GM21381 (cell line): ENCODE measurements at regions not wholly inside any gene's neighbourhood (a gene's known extent, or its start where the extent isn't known, plus 50 kb on each side); places are given as distances from the start of the nearest gene placed in this dataset.
"Not testable (repeated sequence)": the region's sequence is repeated elsewhere in the genome, so short reads cannot be mapped to it uniquely, and the experiment has no call there.

Experiments used
- ATAC-seq: cut with Tn5 transposase; IDR thresholded peaks from one replicate; pipeline ENCODE4 v1.9.1; 2021; ENCODE audit warnings: mild to moderate bottlenecking, moderate library complexity; ENCODE audit not compliant: unreplicated experiment

DNA sequence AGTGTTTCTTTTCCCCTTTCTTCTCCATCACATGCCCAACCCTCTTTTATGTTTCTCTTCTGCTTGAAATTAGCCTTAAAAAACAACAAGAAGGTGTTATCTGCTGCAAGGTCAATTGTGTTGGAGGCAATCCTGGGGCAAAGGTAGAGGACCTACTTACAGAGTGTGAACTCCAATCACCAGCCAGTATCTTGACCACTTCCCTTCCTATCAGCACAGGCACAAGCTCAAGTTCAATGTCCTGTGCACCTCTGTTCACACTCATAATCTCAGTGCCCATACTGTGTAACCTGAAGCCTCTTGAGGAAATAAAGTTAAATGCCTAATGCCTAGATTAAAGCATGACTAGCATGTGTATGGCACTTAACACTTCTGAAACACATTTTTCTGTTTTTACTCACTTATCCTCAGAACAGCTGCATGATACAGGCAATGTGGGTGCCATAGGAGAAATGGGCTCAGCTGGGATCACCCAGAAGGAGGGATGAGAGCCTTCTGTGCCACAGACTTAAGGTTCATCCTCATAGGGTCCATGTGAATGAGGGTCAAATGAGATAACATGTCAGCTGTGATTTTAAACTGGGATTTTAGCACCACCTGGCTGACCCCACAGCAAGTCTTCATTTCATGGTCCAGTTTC lies 701.5 kb downstream of the BCL11A start:
- no peak for ATAC-seq

GRCh38 chr2:59850554-59850953 lies 702.9 kb downstream of the BCL11A start:
- ATAC-seq = no peak

- ATAC-seq = no peak
These were observed 719.5 kb downstream of the BCL11A start for GRCh38 chr2:59833941-59834340.

GRCh38 chr2:59830601-59831000 lies 722.9 kb downstream of the BCL11A start:
- ATAC-seq = no peak

- no peak for ATAC-seq
These were observed 725.8 kb downstream of the BCL11A start for GRCh38 chr2:59827677-59828076.

- ATAC-seq = no peak
These were observed 727.3 kb downstream of the BCL11A start for GRCh38 chr2:59826177-59826576.

- no peak for ATAC-seq
These were observed 729.1 kb downstream of the BCL11A start for GRCh38 chr2:59824314-59824713.

DNA sequence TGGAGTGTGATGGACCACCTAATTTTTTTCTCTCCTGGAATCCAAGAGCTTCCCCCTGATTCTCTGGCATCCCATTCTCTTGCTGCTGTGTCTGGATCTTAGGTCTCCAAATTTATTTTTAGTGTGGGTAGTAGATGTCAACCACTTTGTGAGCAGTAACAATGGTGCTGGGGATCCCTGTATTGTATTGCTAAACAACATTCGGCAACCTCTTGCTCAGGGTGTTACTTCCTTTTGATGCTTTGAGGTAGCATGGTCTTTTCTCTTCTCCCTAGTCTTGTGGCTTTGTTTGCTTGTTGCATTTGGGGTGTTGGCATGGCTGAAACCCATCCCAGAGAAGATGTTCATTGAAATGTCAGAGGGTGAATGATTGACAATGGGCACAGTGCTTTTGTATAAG lies 737.4 kb downstream of the BCL11A start:
- ATAC-seq = no peak

GRCh38 chr2:59810283-59810682 lies 743.2 kb downstream of the BCL11A start:
- not testable (repeated sequence) for ATAC-seq

- no peak for ATAC-seq
These were observed 747.0 kb downstream of the BCL11A start for GRCh38 chr2:59806486-59806885.

DNA sequence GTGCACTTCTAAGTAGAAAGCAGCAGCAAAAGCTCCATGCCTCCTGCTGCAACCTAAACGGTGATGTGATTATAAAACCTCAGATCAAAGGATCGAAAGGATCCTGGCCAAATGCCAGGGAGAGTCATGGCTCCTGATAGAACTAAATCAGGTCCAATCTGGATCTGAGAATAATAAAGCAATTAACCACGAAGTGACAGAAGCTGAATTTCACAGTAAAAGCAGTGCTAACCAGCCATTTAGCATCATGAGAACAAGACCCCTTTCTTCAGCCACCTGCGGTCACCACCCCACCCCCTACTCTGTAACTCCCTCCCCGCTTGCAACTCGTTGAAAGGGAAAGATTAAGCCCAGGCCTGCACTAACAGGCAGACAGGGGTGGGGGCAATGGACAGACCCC lies 748.7 kb downstream of the BCL11A start:
- no peak for ATAC-seq

- no peak for ATAC-seq
These were observed 749.9 kb downstream of the BCL11A start for GRCh38 chr2:59803586-59803985.

- ATAC-seq = no peak
These were observed 754.7 kb downstream of the BCL11A start for GRCh38 chr2:59798687-59799232.

DNA sequence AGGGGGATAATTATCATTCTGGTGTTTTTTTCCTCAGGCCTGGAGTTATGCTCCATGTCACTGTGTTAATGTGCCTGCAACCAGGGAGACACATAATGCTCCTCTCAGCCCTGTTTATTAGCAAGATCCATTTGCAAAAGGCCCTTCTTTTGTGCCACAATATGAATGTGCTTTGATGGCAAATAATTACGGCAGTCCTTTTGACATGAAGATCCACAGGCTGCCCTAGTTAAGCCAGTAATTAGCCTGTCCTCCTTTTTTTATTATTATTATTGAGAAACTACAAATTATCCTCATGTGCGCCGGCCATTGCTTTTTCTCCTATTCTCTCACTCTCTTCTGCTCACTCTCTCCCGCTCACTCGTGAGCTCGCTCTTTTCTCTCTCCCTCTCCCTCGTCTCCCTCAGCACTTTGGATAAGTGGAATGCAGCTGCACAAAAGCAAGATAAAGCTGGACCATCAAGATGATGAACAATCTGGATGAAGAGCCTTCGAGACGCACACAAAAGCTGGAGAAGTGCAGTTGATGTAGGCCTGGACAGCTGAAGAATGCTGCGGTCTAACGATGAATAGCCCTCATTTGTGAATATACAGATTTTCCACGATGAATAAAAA lies 762.3 kb downstream of the BCL11A start:
- ATAC-seq = no peak

DNA sequence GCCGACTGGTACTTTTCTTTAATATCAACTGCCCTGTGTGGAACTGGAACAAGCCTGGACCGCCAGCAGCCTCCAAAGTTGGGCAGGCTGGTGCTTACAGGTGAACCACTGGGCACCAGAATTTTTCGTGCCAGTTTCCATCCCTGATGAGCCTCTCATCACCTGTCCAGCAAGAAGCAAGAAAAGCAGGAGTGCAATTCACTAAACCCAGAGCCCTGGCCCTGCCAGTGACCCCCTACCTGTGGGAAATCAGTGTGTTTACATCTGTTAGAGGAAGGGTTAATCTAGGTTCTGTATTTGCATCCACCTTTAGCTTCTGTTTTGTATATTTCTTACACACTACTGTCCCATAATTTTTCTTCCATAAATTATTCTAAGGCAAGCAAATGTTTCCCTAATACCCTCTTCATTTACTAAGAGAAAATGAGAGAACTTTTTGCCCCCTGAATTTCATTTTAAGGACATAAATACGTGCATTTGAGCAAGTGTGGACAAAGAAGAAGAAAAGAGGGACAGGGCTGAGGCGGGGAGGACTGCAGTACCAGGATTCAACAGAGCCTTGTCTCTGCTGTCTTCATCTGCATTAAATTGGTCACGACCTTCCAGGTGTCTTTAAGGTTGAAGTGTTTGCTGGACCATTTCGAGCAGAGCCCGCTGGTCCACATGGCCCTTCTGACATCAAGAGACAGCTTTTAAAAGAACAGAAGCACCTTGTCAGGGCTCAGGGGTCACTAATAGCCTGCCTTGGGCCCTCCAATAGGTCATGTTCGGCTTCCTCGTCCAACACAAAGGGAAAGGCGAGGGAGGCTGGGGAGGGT lies 763.1 kb downstream of the BCL11A start:
- no peak for ATAC-seq

- ATAC-seq = no peak
These were observed 763.9 kb downstream of the BCL11A start for GRCh38 chr2:59789523-59789922.

DNA sequence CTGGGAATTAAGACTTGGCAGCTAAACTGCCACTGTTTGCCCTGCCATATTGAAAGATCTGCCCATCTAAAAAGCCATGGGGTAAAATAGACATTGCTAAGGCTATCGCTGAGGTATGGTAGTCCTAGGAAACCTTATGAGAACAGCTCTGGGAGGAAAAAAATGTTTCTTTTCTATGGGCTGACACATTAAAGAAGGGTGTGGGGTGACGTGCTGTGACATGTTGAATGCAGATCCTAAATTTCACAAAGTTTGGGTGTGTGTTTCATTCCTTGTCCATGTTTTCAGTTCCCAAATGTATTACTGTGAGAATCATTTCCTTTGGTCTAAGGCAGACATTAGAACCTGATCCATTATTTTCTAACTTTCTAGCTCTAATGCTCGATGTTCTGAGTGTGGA lies 766.4 kb downstream of the BCL11A start:
- no peak for ATAC-seq

DNA sequence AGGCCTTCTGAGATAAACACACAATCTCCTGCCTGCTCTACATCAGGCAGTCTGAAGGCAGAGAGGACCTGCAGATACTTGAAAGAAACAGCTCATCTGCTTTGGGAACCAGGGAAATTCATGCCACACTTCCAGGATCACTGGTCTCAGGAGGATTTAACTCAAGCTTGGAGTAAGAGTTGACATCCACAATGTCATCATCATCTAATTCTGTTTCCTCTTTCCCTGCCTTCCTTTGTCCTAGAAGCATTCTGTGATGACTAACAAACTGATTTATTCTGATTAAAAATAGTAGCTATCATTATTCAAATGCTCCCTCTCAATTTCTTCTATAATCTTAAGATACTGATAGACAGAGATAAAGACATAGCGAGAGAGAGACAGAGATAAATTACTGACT lies 766.8 kb downstream of the BCL11A start:
- no peak for ATAC-seq

DNA sequence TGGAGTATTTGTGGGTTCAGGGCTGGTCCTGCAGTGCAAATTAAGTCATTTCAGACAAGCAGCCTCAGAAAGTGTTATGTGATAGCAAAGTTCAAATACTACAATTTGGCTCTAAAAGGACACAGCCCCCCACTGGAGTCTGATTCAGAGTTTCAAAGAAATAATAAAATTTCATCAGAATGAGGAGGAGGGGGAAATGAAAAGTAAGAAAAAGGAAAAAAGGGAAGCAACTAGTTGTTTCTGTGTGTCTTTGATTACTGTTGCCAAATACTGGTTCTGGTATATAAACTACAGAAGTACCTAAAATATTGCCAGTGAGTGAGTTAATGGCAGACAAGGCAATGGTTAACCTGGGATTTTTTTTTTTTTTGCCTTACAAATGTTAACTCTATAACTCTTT lies 773.9 kb downstream of the BCL11A start:
- ATAC-seq = no peak

- ATAC-seq = no peak
These were observed 776.3 kb downstream of the BCL11A start for GRCh38 chr2:59777120-59777519.

- ATAC-seq = no peak
These were observed 776.8 kb downstream of the BCL11A start for GRCh38 chr2:59776726-59777008.

- ATAC-seq = no peak
These were observed 778.5 kb downstream of the BCL11A start for GRCh38 chr2:59774821-59775433.
